ENCODE measurements at regions not wholly inside any gene's neighbourhood (a gene's known extent, or its start where the extent isn't known, plus 50 kb on each side); places are given as distances from the start of the nearest gene placed in this dataset.

DNA sequence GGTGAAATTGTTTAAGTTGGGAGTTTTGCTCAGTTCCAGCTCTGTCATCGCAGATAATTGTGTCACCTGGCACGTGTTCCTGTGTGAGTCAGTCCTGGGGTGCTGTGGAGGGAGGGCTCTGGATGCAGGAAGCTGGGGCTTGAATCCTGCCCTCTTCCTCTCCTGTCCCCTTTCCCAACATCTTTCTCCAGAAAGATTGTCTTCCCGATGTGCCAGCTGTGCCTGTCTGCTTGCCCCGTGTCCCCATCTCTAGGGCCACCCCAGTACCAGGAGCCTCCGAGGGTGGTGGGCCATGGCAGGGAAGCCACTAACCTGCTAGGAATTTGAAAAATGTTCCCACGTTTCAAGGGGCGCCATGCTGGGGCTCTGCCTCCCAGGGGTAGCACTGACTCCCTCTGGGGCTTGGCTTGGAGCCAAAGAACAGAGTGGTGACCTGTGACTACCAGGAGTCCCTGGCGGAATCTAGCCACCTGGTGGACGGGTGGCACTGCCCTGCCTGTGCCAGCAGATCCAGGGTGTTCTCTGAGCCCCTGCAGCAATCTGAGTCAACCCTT is 198.1 kb downstream of the ENGASE start:
- no peak for DNase-seq (ENCODE audit: low read depth)

DNA sequence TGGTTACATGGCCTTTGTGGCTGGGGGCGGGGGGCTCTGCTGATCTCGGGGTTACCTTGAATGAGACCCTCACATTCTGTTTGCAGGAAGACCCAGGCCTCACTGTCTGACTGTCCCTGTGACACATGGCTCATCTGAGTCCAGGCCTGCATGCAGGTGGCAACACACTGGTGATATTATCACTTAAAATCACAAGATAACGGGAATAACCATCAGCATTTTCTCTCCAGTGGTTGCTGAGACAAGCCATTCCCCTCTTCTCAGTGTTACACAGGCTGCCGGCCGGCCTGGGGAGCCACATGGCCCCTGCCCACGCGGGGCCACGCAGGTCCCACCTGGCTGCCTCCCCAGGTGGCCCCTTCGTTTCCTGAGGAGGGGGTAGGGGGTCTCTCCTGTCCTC is 197.6 kb downstream of the ENGASE start:
- Histone ChIP-seq H3K4me3 (ENCODE audit: low read depth, low read length) (no peak overlapping the region), H3K36me3 (ENCODE audit: control insufficient read depth, insufficient read depth, low read length) (no peaks in the 10 kb centered on the region), H3K27me3 (ENCODE audit: control insufficient read depth, insufficient read depth, low read length) (0 out of 2 replicates have a peak, but pooled peaks cover 1% of the 10 kb centered on the region)
- TF ChIP-seq, protein P1, sequence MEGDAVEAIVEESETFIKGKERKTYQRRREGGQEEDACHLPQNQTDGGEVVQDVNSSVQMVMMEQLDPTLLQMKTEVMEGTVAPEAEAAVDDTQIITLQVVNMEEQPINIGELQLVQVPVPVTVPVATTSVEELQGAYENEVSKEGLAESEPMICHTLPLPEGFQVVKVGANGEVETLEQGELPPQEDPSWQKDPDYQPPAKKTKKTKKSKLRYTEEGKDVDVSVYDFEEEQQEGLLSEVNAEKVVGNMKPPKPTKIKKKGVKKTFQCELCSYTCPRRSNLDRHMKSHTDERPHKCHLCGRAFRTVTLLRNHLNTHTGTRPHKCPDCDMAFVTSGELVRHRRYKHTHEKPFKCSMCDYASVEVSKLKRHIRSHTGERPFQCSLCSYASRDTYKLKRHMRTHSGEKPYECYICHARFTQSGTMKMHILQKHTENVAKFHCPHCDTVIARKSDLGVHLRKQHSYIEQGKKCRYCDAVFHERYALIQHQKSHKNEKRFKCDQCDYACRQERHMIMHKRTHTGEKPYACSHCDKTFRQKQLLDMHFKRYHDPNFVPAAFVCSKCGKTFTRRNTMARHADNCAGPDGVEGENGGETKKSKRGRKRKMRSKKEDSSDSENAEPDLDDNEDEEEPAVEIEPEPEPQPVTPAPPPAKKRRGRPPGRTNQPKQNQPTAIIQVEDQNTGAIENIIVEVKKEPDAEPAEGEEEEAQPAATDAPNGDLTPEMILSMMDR (IDR thresholded peaks at IDR 0.05; ENCODE audit: insufficient read depth, low read depth, low read length), result no peak
- POLR2A ChIA-PET, result no interaction called here
- DNase-seq (ENCODE audit: low read depth), result no peak
- CTCF ChIA-PET, result no interaction called here

More for the DNA sequence above, 198.1 kb downstream of the ENGASE start:
- TF ChIP-seq, protein P1 (IDR thresholded peaks at IDR 0.05; ENCODE audit: insufficient read depth, low read depth, low read length), result no peak
- Histone ChIP-seq H3K4me3 (ENCODE audit: low read depth, low read length) (no peak overlapping the region), H3K27me3 (ENCODE audit: control insufficient read depth, insufficient read depth, low read length) (0 out of 2 replicates have a peak, but pooled peaks cover 1% of the 10 kb centered on the region), H3K36me3 (ENCODE audit: control insufficient read depth, insufficient read depth, low read length) (no peaks in the 10 kb centered on the region)
- CTCF ChIA-PET, result no interaction called here
- POLR2A ChIA-PET, result no interaction called here

DNA sequence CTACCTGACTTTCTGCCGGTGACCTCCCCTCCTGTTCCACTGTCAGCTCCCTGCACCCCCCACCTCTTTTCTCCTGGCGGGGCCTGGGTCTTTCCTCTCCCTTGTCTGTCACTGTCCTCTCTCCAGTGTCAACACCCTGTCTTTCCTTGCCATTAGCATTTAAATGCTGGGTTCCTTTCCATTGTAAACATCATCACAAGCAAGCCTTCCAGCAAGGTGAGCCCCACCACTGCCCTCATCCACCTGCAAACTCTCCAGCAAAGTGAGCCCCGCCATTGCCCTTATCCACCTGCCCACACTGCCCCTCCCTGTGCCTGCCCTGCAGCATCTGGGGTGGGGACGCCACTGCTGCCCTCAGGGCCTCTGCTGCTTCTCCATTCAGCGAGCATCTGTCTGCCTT is 195.0 kb downstream of the ENGASE start:
- POLR2A ChIA-PET, result no interaction called here
- TF ChIP-seq, protein P1 (IDR thresholded peaks at IDR 0.05; ENCODE audit: insufficient read depth, low read depth, low read length), result no peak
- Histone ChIP-seq H3K4me3 (ENCODE audit: low read depth, low read length) (no peak overlapping the region), H3K27me3 (ENCODE audit: control insufficient read depth, insufficient read depth, low read length) (peaks cover 5% of the 10 kb centered on the region; the same call in 1 of the 2 replicates), H3K36me3 (ENCODE audit: control insufficient read depth, insufficient read depth, low read length) (no peaks in the 10 kb centered on the region)
- no peak for DNase-seq (ENCODE audit: low read depth)
- CTCF ChIA-PET, result no interaction called here

DNA sequence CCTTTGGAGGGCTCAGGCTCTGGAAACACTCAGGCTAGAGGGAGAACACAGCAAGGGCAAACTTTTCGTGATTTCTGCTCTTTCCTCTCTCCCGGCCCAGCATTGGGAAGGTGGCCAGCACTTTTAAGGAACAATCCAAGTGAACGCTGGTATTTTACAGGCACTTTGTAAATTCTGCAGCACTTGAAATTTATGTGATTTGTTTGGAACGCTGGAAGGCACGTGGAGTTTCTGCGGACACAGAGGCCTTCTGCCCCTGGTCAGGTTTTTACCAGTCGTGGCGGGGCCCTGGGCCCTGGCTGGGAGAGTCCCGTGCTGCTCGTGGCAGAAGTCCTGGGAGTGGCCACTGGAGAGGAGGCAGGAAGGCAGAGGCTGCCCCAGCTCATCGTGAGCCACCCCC is 188.6 kb downstream of the ENGASE start:
- Histone ChIP-seq H3K27me3 (ENCODE audit: control insufficient read depth, insufficient read depth, low read length) (peaks cover 4% of the 10 kb centered on the region; the same call in 1 of the 2 replicates), H3K4me3 (ENCODE audit: low read depth, low read length) (no peak overlapping the region), H3K36me3 (ENCODE audit: control insufficient read depth, insufficient read depth, low read length) (no peaks in the 10 kb centered on the region)
- TF ChIP-seq, protein P1 (IDR thresholded peaks at IDR 0.05; ENCODE audit: insufficient read depth, low read depth, low read length), result no peak
- CTCF ChIA-PET, result no interaction called here
- no peak for DNase-seq (ENCODE audit: low read depth)
- POLR2A ChIA-PET, result no interaction called here

DNA sequence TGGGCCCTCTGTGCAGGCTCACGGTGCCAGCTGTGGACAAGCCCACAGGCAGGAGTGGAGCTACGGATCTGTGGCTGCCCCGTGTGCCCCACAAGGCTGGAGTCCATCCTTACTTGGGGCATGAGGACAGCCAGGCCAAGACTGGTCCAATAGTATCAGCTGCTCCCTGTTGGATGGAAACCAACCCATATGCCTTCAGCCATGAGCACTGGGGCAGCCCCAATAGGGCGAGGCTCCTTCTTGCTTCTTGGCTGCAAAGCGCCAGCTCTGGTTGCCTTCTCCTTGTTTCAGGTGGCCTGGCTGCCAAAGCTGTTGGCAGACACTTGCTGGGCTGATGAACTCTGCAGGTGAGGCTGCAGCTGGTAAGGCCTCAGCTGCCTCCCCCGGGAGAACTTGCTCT is 188.0 kb downstream of the ENGASE start:
- no peak for DNase-seq (ENCODE audit: low read depth)
- Histone ChIP-seq H3K27me3 (ENCODE audit: control insufficient read depth, insufficient read depth, low read length) (peaks cover 4% of the 10 kb centered on the region; the same call in 1 of the 2 replicates), H3K4me3 (ENCODE audit: low read depth, low read length) (no peak overlapping the region), H3K36me3 (ENCODE audit: control insufficient read depth, insufficient read depth, low read length) (no peaks in the 10 kb centered on the region)
- ChIA-PET POLR2A (no interaction called here), CTCF (no interaction called here)
- TF ChIP-seq, protein P1 (IDR thresholded peaks at IDR 0.05; ENCODE audit: insufficient read depth, low read depth, low read length), result no peak

Data from BJ (cell line).